HG03520 (cell line): ENCODE measurements at regions not wholly inside any gene's neighbourhood (a gene's known extent, or its start where the extent isn't known, plus 50 kb on each side); places are given as distances from the start of the nearest gene placed in this dataset.
A peak's percentile ranks its signal among the peaks of the same experiment; 100 is the strongest.

Experiments
- ATAC-seq: cut with Tn5 transposase; IDR thresholded peaks from one replicate; pipeline ENCODE4 v1.9.1; 2021; ENCODE audit warnings: mild to moderate bottlenecking, moderate library complexity; ENCODE audit not compliant: unreplicated experiment

- ATAC-seq = no peak
Observed at GRCh38 chr5:167951116-167951515, 340.3 kb upstream of the WWC1 start.

GRCh38 chr5:167952278-167952995, 339.0 kb upstream of the WWC1 start:
- ATAC-seq = no peak

- no peak for ATAC-seq
Observed at GRCh38 chr5:167953151-167953798, 338.2 kb upstream of the WWC1 start.

- no peak for ATAC-seq
Observed at GRCh38 chr5:167961731-167962130, 329.7 kb upstream of the WWC1 start.

- no peak for ATAC-seq
Observed at GRCh38 chr5:167964529-167964928, 326.9 kb upstream of the WWC1 start.

DNA sequence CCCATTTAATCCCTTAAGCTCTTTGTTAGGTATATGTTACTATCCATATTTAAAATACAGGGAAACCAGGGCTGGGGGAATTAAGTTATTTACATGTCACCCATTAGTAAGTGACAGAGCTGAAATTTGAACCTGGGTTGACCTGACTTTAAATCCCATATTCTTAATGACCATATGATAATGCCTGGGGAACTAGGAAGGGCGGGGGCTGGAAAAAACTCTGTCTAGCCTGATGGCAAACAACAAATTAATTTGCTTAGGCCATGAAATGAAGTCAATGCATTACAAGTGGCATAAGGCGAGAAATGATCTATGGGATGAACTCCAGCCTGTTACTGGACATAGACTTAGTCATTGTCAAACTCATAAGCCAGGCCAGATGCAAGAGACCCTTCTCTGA, 325.7 kb upstream of the WWC1 start:
- ATAC-seq = no peak

- ATAC-seq = no peak
Observed at GRCh38 chr5:167966979-167967378, 324.5 kb upstream of the WWC1 start.

DNA sequence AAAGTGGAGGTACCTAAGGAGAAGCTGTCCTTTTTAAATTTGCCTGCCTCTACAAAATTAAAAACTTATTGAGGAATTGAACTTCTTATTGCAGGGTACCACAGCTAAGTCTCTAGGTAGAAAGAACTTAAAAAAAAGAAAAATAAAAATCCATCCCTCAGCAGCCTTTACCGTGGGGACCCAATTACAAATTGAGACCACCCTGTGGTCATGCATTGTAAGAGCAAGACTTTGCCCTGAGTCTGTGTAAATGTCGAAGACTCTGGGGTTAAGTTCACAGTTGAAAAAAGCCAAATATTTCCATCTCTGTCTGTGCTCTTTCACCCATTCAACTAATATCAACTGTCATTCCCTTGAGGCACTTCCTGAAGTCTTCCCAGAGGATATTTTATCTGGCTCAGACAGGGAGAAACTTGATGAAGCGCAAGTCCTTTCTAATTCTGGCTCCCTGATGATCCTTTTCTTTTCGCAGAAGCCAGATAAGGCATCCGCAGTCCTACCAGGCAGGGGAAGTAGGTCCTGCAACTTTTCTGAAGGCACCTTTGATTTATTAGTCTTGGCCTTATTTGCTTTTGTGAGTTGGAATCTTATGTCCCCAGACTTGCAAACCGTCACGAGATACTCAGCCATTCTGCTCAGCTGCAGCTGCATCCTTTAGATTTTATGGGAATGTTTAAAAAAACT, 323.8 kb upstream of the WWC1 start:
- ATAC-seq = no peak

- ATAC-seq = no peak
Observed at GRCh38 chr5:167968837-167969236, 322.6 kb upstream of the WWC1 start.

- peak; percentile 65 for ATAC-seq
Observed at GRCh38 chr5:167969998-167970397, 321.4 kb upstream of the WWC1 start.

DNA sequence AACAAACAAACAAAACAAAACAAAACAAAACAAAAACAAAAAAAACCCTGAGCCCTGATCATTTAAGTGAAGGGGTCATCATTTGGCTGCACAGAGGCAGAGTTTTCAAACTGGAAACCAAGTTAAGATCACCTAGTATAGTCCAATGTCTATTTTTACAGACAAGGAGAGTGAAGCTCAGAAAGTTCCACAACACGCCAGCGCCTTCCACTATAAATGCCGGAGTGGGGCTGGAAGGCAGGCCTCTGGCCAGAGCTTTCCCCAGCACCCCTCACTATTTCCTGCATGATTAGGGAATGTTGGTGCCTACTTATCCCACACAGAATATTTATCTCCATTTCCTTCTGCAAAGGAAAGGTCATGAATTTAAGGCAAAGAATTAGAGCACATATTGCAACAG, 319.7 kb upstream of the WWC1 start:
- ATAC-seq = no peak

- no peak for ATAC-seq
Observed at GRCh38 chr5:167973126-167973525, 318.3 kb upstream of the WWC1 start.

GRCh38 chr5:167984951-167985350, 306.5 kb upstream of the WWC1 start:
- ATAC-seq = no peak

GRCh38 chr5:167985373-167985772, 306.1 kb upstream of the WWC1 start:
- ATAC-seq = no peak

- no peak for ATAC-seq
Observed at GRCh38 chr5:167987490-167988280, 303.8 kb upstream of the WWC1 start.

DNA sequence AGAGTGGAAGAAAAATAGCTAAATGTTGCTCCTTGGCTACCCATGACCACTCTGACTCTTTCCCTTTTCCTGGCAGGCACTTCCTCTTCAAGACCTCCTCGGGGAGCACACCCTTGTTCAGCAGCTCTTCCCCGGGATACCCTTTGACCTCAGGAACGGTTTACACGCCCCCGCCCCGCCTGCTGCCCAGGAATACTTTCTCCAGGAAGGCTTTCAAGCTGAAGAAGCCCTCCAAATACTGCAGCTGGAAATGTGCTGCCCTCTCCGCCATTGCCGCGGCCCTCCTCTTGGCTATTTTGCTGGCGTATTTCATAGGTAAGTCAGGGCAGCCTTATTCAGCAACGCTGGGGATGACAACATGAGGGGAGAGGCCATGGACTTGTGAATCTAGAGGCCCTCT, 298.6 kb upstream of the WWC1 start:
- no peak for ATAC-seq

- no peak for ATAC-seq
Observed at GRCh38 chr5:167993771-167994170, 297.7 kb upstream of the WWC1 start.

- no peak for ATAC-seq
Observed at GRCh38 chr5:167995844-167996425, 295.5 kb upstream of the WWC1 start.

- ATAC-seq = no peak
Observed at GRCh38 chr5:167998148-167998767, 293.2 kb upstream of the WWC1 start.

DNA sequence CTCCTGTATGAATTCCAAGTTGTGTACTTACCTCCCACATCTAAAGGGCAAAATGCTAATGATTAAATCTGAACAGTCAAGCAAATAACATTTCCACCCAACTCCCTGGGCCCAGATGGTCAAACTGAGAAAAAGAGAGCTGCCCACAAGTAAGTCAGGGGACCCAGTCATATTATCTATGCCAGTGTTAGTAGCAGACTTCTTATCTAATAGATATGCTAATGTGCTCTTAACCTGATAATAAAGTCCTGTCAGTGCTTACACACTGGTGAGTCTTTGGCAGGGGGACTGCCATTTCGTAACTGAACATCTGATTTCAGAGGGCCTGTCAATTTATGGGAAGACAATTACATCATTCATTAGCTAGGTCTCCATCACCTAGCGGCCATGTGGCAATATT, 292.3 kb upstream of the WWC1 start:
- no peak for ATAC-seq

DNA sequence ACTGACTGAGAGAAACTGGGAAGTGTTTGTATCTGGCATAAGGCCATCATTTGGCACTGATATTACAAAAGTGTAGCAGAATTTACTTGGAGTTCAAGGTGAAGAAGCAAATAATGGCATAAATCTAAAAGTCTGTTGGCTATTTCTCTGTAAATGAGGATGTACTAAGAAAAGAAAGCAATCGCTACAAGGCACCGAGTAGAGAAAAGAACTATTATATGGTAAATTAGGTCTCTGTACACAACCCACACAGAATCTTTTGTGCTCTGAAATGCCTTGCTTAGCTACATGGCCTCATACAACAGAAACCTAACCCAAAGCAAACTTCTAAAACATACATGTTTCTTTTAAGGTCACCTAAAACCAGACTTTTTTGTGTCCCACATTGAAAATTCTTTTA, 290.1 kb upstream of the WWC1 start:
- ATAC-seq = no peak
